Activated naive CD8-positive, alpha-beta T cell treated with anti-CD3 and anti-CD28 coated beads for 36 hours (primary cell): ENCODE measurements at regions not wholly inside any gene's neighbourhood (a gene's known extent, or its start where the extent isn't known, plus 50 kb on each side); places are given as distances from the start of the nearest gene placed in this dataset.

ENCODE experiments used
- DNase-seq: peaks from one replicate; pipeline ENCODE4 v3.0.0; 2021
- H3K27ac Mint-ChIP-seq: one replicate; pipeline ENCODE4 v1.8.0; 2022; ENCODE audit warnings: mild to moderate bottlenecking, moderate library complexity, mixed read lengths
- H3K27me3 Mint-ChIP-seq: one replicate; pipeline ENCODE4 v1.8.0; 2022; ENCODE audit warnings: mild to moderate bottlenecking, mixed read lengths
- H3K36me3 Mint-ChIP-seq: one replicate; pipeline ENCODE4 v1.8.0; 2021; ENCODE audit warnings: mild to moderate bottlenecking, mixed read lengths
- H3K4me1 Mint-ChIP-seq: one replicate; pipeline ENCODE4 v1.8.0; 2021; ENCODE audit warnings: mixed read lengths
- H3K4me3 Mint-ChIP-seq: one replicate; pipeline ENCODE4 v1.8.0; 2022; ENCODE audit warnings: mild to moderate bottlenecking, moderate library complexity, mixed read lengths
- H3K9me3 Mint-ChIP-seq: one replicate; pipeline ENCODE4 v1.8.0; 2022; ENCODE audit warnings: mixed read lengths

- H3K36me3 Mint-ChIP-seq: no peaks in the 10 kb centered on the region
- H3K4me3 Mint-ChIP-seq: no peak overlapping the region
- no peak for DNase-seq
- H3K4me1 Mint-ChIP-seq: no peaks in the 10 kb centered on the region
- H3K9me3 Mint-ChIP-seq: peaks cover 4% of the 10 kb centered on the region
- H3K27ac Mint-ChIP-seq: no peak overlapping the region
- H3K27me3 Mint-ChIP-seq: no peaks in the 10 kb centered on the region
Observed at GRCh38 chr12:42846782-42847181, 257.2 kb upstream of the PRICKLE1 start.

- Mint-ChIP-seq H3K36me3 (no peaks in the 10 kb centered on the region), H3K27me3 (no peaks in the 10 kb centered on the region), H3K9me3 (peaks cover 3% of the 10 kb centered on the region), H3K4me3 (no peak overlapping the region), H3K27ac (no peak overlapping the region), H3K4me1 (no peaks in the 10 kb centered on the region)
- DNase-seq: no peak
Observed at GRCh38 chr12:42834062-42834461, 244.5 kb upstream of the PRICKLE1 start.

GRCh38 chr12:42828836-42829235 lies 239.3 kb upstream of the PRICKLE1 start:
- Mint-ChIP-seq H3K9me3 (no peaks in the 10 kb centered on the region), H3K27me3 (no peaks in the 10 kb centered on the region), H3K4me1 (no peaks in the 10 kb centered on the region), H3K27ac (no peak overlapping the region), H3K36me3 (no peaks in the 10 kb centered on the region), H3K4me3 (no peak overlapping the region)
- no peak for DNase-seq

- Mint-ChIP-seq H3K27ac (no peak overlapping the region), H3K4me3 (no peak overlapping the region), H3K27me3 (no peaks in the 10 kb centered on the region), H3K4me1 (no peaks in the 10 kb centered on the region), H3K9me3 (no peaks in the 10 kb centered on the region), H3K36me3 (no peaks in the 10 kb centered on the region)
- DNase-seq: no peak
Observed at GRCh38 chr12:42824327-42824726, 234.8 kb upstream of the PRICKLE1 start.

- DNase-seq: no peak
- no peaks in the 10 kb centered on the region for H3K4me1 Mint-ChIP-seq
Observed at GRCh38 chr12:42823679-42824078, 234.1 kb upstream of the PRICKLE1 start.

GRCh38 chr12:42819846-42820245 lies 230.3 kb upstream of the PRICKLE1 start:
- H3K36me3 Mint-ChIP-seq: no peaks in the 10 kb centered on the region
- no peak for DNase-seq
- H3K4me3 Mint-ChIP-seq: no peak overlapping the region
- no peak overlapping the region for H3K27ac Mint-ChIP-seq
- H3K27me3 Mint-ChIP-seq: no peaks in the 10 kb centered on the region
- H3K4me1 Mint-ChIP-seq: no peaks in the 10 kb centered on the region
- H3K9me3 Mint-ChIP-seq: no peaks in the 10 kb centered on the region

More at GRCh38 chr12:42823679-42824078, 234.1 kb upstream of the PRICKLE1 start:
- Mint-ChIP-seq H3K9me3 (no peaks in the 10 kb centered on the region), H3K27ac (no peak overlapping the region), H3K36me3 (no peaks in the 10 kb centered on the region), H3K27me3 (no peaks in the 10 kb centered on the region), H3K4me3 (no peak overlapping the region)

GRCh38 chr12:42815068-42815467 lies 225.5 kb upstream of the PRICKLE1 start:
- H3K9me3 Mint-ChIP-seq: no peaks in the 10 kb centered on the region
- H3K27me3 Mint-ChIP-seq: no peaks in the 10 kb centered on the region
- H3K27ac Mint-ChIP-seq: no peak overlapping the region
- H3K4me3 Mint-ChIP-seq: no peak overlapping the region
- no peak for DNase-seq
- H3K4me1 Mint-ChIP-seq: no peaks in the 10 kb centered on the region
- H3K36me3 Mint-ChIP-seq: no peaks in the 10 kb centered on the region

- no peak for DNase-seq
- Mint-ChIP-seq H3K4me1 (no peaks in the 10 kb centered on the region), H3K36me3 (no peaks in the 10 kb centered on the region), H3K27ac (no peak overlapping the region), H3K4me3 (no peak overlapping the region), H3K27me3 (no peaks in the 10 kb centered on the region), H3K9me3 (no peaks in the 10 kb centered on the region)
Observed at GRCh38 chr12:42812871-42813270, 223.3 kb upstream of the PRICKLE1 start.

- no peaks in the 10 kb centered on the region for H3K36me3 Mint-ChIP-seq
- H3K27me3 Mint-ChIP-seq: no peaks in the 10 kb centered on the region
- DNase-seq: no peak
- H3K4me3 Mint-ChIP-seq: no peak overlapping the region
- no peaks in the 10 kb centered on the region for H3K9me3 Mint-ChIP-seq
- H3K27ac Mint-ChIP-seq: no peak overlapping the region
- no peaks in the 10 kb centered on the region for H3K4me1 Mint-ChIP-seq
Observed at GRCh38 chr12:42812086-42812485, 222.5 kb upstream of the PRICKLE1 start.

- DNase-seq: no peak
- no peaks in the 10 kb centered on the region for H3K4me1 Mint-ChIP-seq
Observed at GRCh38 chr12:42810006-42810405, 220.5 kb upstream of the PRICKLE1 start.

GRCh38 chr12:42809226-42809625 lies 219.7 kb upstream of the PRICKLE1 start:
- no peak for DNase-seq
- Mint-ChIP-seq H3K4me1 (no peaks in the 10 kb centered on the region), H3K27me3 (no peaks in the 10 kb centered on the region), H3K36me3 (no peaks in the 10 kb centered on the region), H3K9me3 (no peaks in the 10 kb centered on the region), H3K4me3 (no peak overlapping the region), H3K27ac (no peak overlapping the region)

More at GRCh38 chr12:42810006-42810405, 220.5 kb upstream of the PRICKLE1 start:
- no peaks in the 10 kb centered on the region for H3K36me3 Mint-ChIP-seq
- H3K27me3 Mint-ChIP-seq: no peaks in the 10 kb centered on the region
- H3K4me3 Mint-ChIP-seq: no peak overlapping the region
- no peaks in the 10 kb centered on the region for H3K9me3 Mint-ChIP-seq
- H3K27ac Mint-ChIP-seq: no peak overlapping the region

- DNase-seq: no peak
- no peaks in the 10 kb centered on the region for H3K36me3 Mint-ChIP-seq
- no peak overlapping the region for H3K27ac Mint-ChIP-seq
- H3K4me3 Mint-ChIP-seq: no peak overlapping the region
- no peaks in the 10 kb centered on the region for H3K4me1 Mint-ChIP-seq
- no peaks in the 10 kb centered on the region for H3K27me3 Mint-ChIP-seq
- no peaks in the 10 kb centered on the region for H3K9me3 Mint-ChIP-seq
Observed at GRCh38 chr12:42807766-42808165, 218.2 kb upstream of the PRICKLE1 start.

GRCh38 chr12:42807251-42807650 lies 217.7 kb upstream of the PRICKLE1 start:
- H3K4me1 Mint-ChIP-seq: no peaks in the 10 kb centered on the region
- no peak overlapping the region for H3K4me3 Mint-ChIP-seq
- no peaks in the 10 kb centered on the region for H3K9me3 Mint-ChIP-seq
- H3K36me3 Mint-ChIP-seq: no peaks in the 10 kb centered on the region
- no peak overlapping the region for H3K27ac Mint-ChIP-seq
- no peaks in the 10 kb centered on the region for H3K27me3 Mint-ChIP-seq
- no peak for DNase-seq

- Mint-ChIP-seq H3K9me3 (no peaks in the 10 kb centered on the region), H3K4me1 (no peaks in the 10 kb centered on the region), H3K27ac (no peak overlapping the region), H3K36me3 (no peaks in the 10 kb centered on the region), H3K4me3 (no peak overlapping the region), H3K27me3 (no peaks in the 10 kb centered on the region)
- DNase-seq: no peak
Observed at GRCh38 chr12:42804928-42805327, 215.4 kb upstream of the PRICKLE1 start.

GRCh38 chr12:42802785-42803189 lies 213.2 kb upstream of the PRICKLE1 start:
- Mint-ChIP-seq H3K4me1 (no peaks in the 10 kb centered on the region), H3K36me3 (no peaks in the 10 kb centered on the region), H3K4me3 (no peak overlapping the region), H3K27ac (no peak overlapping the region), H3K9me3 (no peaks in the 10 kb centered on the region), H3K27me3 (no peaks in the 10 kb centered on the region)
- no peak for DNase-seq

- Mint-ChIP-seq H3K9me3 (no peaks in the 10 kb centered on the region), H3K36me3 (no peaks in the 10 kb centered on the region), H3K27ac (no peak overlapping the region), H3K27me3 (no peaks in the 10 kb centered on the region), H3K4me1 (no peaks in the 10 kb centered on the region), H3K4me3 (no peak overlapping the region)
- no peak for DNase-seq
Observed at GRCh38 chr12:42801271-42801670, 211.7 kb upstream of the PRICKLE1 start.

GRCh38 chr12:42799966-42800365 lies 210.4 kb upstream of the PRICKLE1 start:
- no peaks in the 10 kb centered on the region for H3K9me3 Mint-ChIP-seq
- no peaks in the 10 kb centered on the region for H3K27me3 Mint-ChIP-seq
- no peak overlapping the region for H3K4me3 Mint-ChIP-seq
- no peak overlapping the region for H3K27ac Mint-ChIP-seq
- no peak for DNase-seq
- H3K36me3 Mint-ChIP-seq: no peaks in the 10 kb centered on the region
- H3K4me1 Mint-ChIP-seq: no peaks in the 10 kb centered on the region
